GM23248 (cell line): ENCODE measurements at regions not wholly inside any gene's neighbourhood (a gene's known extent, or its start where the extent isn't known, plus 50 kb on each side); places are given as distances from the start of the nearest gene placed in this dataset.

Experiments used
- DNase-seq: peaks from one replicate; pipeline ENCODE4 v3.0.0-alpha.2; 2015
- H2AFZ ChIP-seq: fragments of 200-600 bp; sonication (generic); 2 replicates; pipeline ENCODE4 v1.6.1; 2016; ENCODE audit warnings: antibody characterized with exemption
- H3F3A ChIP-seq: fragments of 200-600 bp; sonication (generic); 2 replicates; pipeline ENCODE4 v1.6.1; 2016; ENCODE audit warnings: mild to moderate bottlenecking, antibody characterized with exemption, mixed run types; ENCODE audit not compliant: insufficient read depth
- H3K27ac ChIP-seq: fragments of 200-600 bp; sonication (generic); 2 replicates; pipeline ENCODE4 v1.5.1; 2016; ENCODE audit warnings: mild to moderate bottlenecking
- H3K27me3 ChIP-seq: fragments of 200-600 bp; sonication (generic); replicated peaks from 2 replicates; pipeline ENCODE4 v1.6.1; 2016; ENCODE audit warnings: mild to moderate bottlenecking; ENCODE audit not compliant: insufficient read depth
- H3K36me3 ChIP-seq: fragments of 200-600 bp; sonication (generic); 2 replicates; pipeline ENCODE4 v1.6.1; 2016; ENCODE audit warnings: low read depth, mild to moderate bottlenecking
- H3K4me1 ChIP-seq: fragments of 200-600 bp; sonication (generic); 2 replicates; pipeline ENCODE4 v1.6.1; 2016; ENCODE audit warnings: mild to moderate bottlenecking; ENCODE audit not compliant: insufficient read depth
- H3K4me2 ChIP-seq: fragments of 200-600 bp; sonication (generic); one replicate; pipeline ENCODE4 v1.6.1; 2016; ENCODE audit warnings: mild to moderate bottlenecking; ENCODE audit not compliant: unreplicated experiment
- H3K4me3 ChIP-seq: fragments of 200-600 bp; sonication (generic); 2 replicates; pipeline ENCODE4 v1.5.1; 2016; ENCODE audit warnings: mild to moderate bottlenecking
- H3K79me2 ChIP-seq: fragments of 200-600 bp; sonication (generic); 2 replicates; pipeline ENCODE4 v1.6.1; 2016; ENCODE audit warnings: mild to moderate bottlenecking; ENCODE audit not compliant: insufficient read depth
- H3K9ac ChIP-seq: fragments of 200-600 bp; sonication (generic); 2 replicates; pipeline ENCODE4 v1.6.1; 2016; ENCODE audit warnings: mild to moderate bottlenecking
- H3K9me2 ChIP-seq: fragments of 200-600 bp; sonication (generic); 2 replicates; pipeline ENCODE4 v1.6.1; 2016; ENCODE audit warnings: mixed run types, mild to moderate bottlenecking, moderate library complexity; ENCODE audit not compliant: insufficient read depth
- H3K9me3 ChIP-seq: fragments of 200-600 bp; sonication (generic); one replicate; pipeline ENCODE4 v1.6.1; 2017; ENCODE audit warnings: low read depth
- H4K20me1 ChIP-seq: fragments of 200-600 bp; sonication (generic); 2 replicates; pipeline ENCODE4 v1.6.0; 2016; ENCODE audit not compliant: insufficient read depth
- EZH2 ChIP-seq: fragments of 200-600 bp; sonication (generic); IDR thresholded peaks from 2 replicates; pipeline ENCODE4 v1.6.1; 2018; ENCODE audit warnings: antibody characterized with exemption, mild to moderate bottlenecking; ENCODE audit not compliant: insufficient read depth, poor library complexity, severe bottlenecking
- EZH2phosphoT487 ChIP-seq: fragments of 200-600 bp; sonication (generic); IDR thresholded peaks from 2 replicates; pipeline ENCODE4 v1.6.1; 2018; ENCODE audit warnings: antibody characterized with exemption, moderate library complexity, mild to moderate bottlenecking, low read depth; ENCODE audit not compliant: insufficient read depth
- WGBS, 2 experiments: methylation state at CpG; one replicate each; pipeline ENCODE4 v1.1.6; 2015 to 2017; ENCODE audit warnings: low lambda C conversion rate in 2 of 2, low coverage in 1 of 2; ENCODE audit errors: missing lambda C conversion rate in 2 of 2; 5-methylcytosine and 5-hydroxymethylcytosine counted together
- in situ Hi-C: fragments of 300-500 bp; cut with MboI; formaldehyde crosslinking; loops from 2 replicates; pipeline ENCODE4 v1.15.0; 2020

GRCh38 chr18:27497246-27497645 lies 312.1 kb upstream of the CHST9 start:
- no peaks in the 10 kb centered on the region for H3K79me2 ChIP-seq
- H3K4me3 ChIP-seq, result no peak overlapping the region
- H3K4me2 ChIP-seq, result no peak overlapping the region
- no peaks in the 10 kb centered on the region for H3K36me3 ChIP-seq
- WGBS, 2 experiments, result 25 to 31% methylated on average over 4 of the region's 4 CpGs
- H3K27me3 ChIP-seq, result no peaks in the 10 kb centered on the region
- H3F3A ChIP-seq, result no peaks in the 10 kb centered on the region
- no peak overlapping the region for H2AFZ ChIP-seq
- no peak for DNase-seq
- TF ChIP-seq EZH2 (no peak), EZH2phosphoT487 (no peak)
- H3K9me3 ChIP-seq, result no peaks in the 10 kb centered on the region
- H3K27ac ChIP-seq, result no peak overlapping the region
- no peaks in the 10 kb centered on the region for H3K9me2 ChIP-seq
- H4K20me1 ChIP-seq, result no peaks in the 10 kb centered on the region
- no peak overlapping the region for H3K9ac ChIP-seq
- H3K4me1 ChIP-seq, result no peaks in the 10 kb centered on the region
- in situ Hi-C loops, result no loop called here

- H4K20me1 ChIP-seq, result no peaks in the 10 kb centered on the region
- in situ Hi-C loops, result no loop called here
- no peak for DNase-seq
- no peak overlapping the region for H3K4me2 ChIP-seq
- no peaks in the 10 kb centered on the region for H3K36me3 ChIP-seq
- H2AFZ ChIP-seq, result no peak overlapping the region
- H3K27me3 ChIP-seq, result no peaks in the 10 kb centered on the region
- no peak overlapping the region for H3K4me3 ChIP-seq
- no peak overlapping the region for H3K27ac ChIP-seq
- no peak for TF ChIP-seq EZH2
- TF ChIP-seq EZH2phosphoT487, result no peak
- no peaks in the 10 kb centered on the region for H3F3A ChIP-seq
- no peaks in the 10 kb centered on the region for H3K9me3 ChIP-seq
- 24 to 28% methylated on average over 4 of the region's 4 CpGs for WGBS, 2 experiments
- no peaks in the 10 kb centered on the region for H3K79me2 ChIP-seq
- H3K4me1 ChIP-seq, result no peaks in the 10 kb centered on the region
- no peak overlapping the region for H3K9ac ChIP-seq
- H3K9me2 ChIP-seq, result no peaks in the 10 kb centered on the region
Measured at GRCh38 chr18:27493182-27493581, 308.1 kb upstream of the CHST9 start.

GRCh38 chr18:27491772-27492171 lies 306.7 kb upstream of the CHST9 start:
- no peak for DNase-seq
- Histone ChIP-seq H3K9me2 (no peaks in the 10 kb centered on the region; the same call in 1 of the 2 replicates), H2AFZ (no peak overlapping the region), H3F3A (no peaks in the 10 kb centered on the region), H3K9me3 (no peaks in the 10 kb centered on the region), H3K27ac (no peak overlapping the region), H3K9ac (no peak overlapping the region), H4K20me1 (no peaks in the 10 kb centered on the region), H3K4me1 (no peaks in the 10 kb centered on the region), H3K4me2 (no peak overlapping the region), H3K36me3 (no peaks in the 10 kb centered on the region), H3K4me3 (no peak overlapping the region), H3K27me3 (no peaks in the 10 kb centered on the region), H3K79me2 (no peaks in the 10 kb centered on the region)
- 0 to 2% methylated on average over 2 of the region's 2 CpGs for WGBS, 2 experiments
- in situ Hi-C loops, result no loop called here
- TF ChIP-seq EZH2 (no peak), EZH2phosphoT487 (no peak)

GRCh38 chr18:27483276-27483675 lies 298.2 kb upstream of the CHST9 start:
- Histone ChIP-seq H3K4me2 (no peak overlapping the region), H2AFZ (no peak overlapping the region), H3K79me2 (no peaks in the 10 kb centered on the region), H3K9me3 (no peaks in the 10 kb centered on the region), H3K9me2 (no peaks in the 10 kb centered on the region; the same call in 1 of the 2 replicates), H4K20me1 (no peaks in the 10 kb centered on the region), H3F3A (no peaks in the 10 kb centered on the region), H3K4me1 (no peaks in the 10 kb centered on the region), H3K27me3 (no peaks in the 10 kb centered on the region), H3K27ac (no peak overlapping the region), H3K9ac (no peak overlapping the region), H3K36me3 (no peaks in the 10 kb centered on the region), H3K4me3 (no peak overlapping the region)
- 15 to 23% methylated on average over 4 of the region's 4 CpGs for WGBS, 2 experiments
- no peak for DNase-seq
- TF ChIP-seq EZH2 (no peak), EZH2phosphoT487 (no peak)
- in situ Hi-C loops, result no loop called here

GRCh38 chr18:27478459-27478858 lies 293.4 kb upstream of the CHST9 start:
- H3K9me2 ChIP-seq, result no peaks in the 10 kb centered on the region
- no peaks in the 10 kb centered on the region for H3K4me1 ChIP-seq
- H3K4me3 ChIP-seq, result no peak overlapping the region
- H3K4me2 ChIP-seq, result no peak overlapping the region
- no peaks in the 10 kb centered on the region for H3K79me2 ChIP-seq
- H3K36me3 ChIP-seq, result no peaks in the 10 kb centered on the region
- H2AFZ ChIP-seq, result no peak overlapping the region
- 0% methylated on average over 1 of the region's 1 CpG for WGBS, 2 experiments
- in situ Hi-C loops, result no loop called here
- no peaks in the 10 kb centered on the region for H3F3A ChIP-seq
- no peak overlapping the region for H3K27ac ChIP-seq
- peak; percentile 3 for DNase-seq
- no peak for TF ChIP-seq EZH2phosphoT487
- no peak for TF ChIP-seq EZH2
- no peaks in the 10 kb centered on the region for H3K27me3 ChIP-seq
- H3K9ac ChIP-seq, result no peak overlapping the region
- H3K9me3 ChIP-seq, result no peaks in the 10 kb centered on the region
- H4K20me1 ChIP-seq, result no peaks in the 10 kb centered on the region
